Lung (tissue), 11 donors: ENCODE measurements at regions not wholly inside any gene's neighbourhood (a gene's known extent, or its start where the extent isn't known, plus 50 kb on each side); places are given as distances from the start of the nearest gene placed in this dataset.

ENCODE experiments used
- ATAC-seq: fragments of 200-7000 bp; cut with Tn5 transposase; one replicate; pipeline ENCODE4 v1.9.1; 2020; ENCODE audit warnings: moderate number of reproducible peaks; ENCODE audit not compliant: insufficient read depth, low FRiP score
- DNase-seq, 3 donors: peaks; one replicate each; pipeline ENCODE4 v3.0.0-alpha.2; 2013 to 2017
- H3K27ac ChIP-seq, 2 donors: one replicate each; pipeline ENCODE4 v1.5.1; 2013; ENCODE audit warnings: mild to moderate bottlenecking in 2 of 2, moderate library complexity in 2 of 2, control low read depth in 1 of 2, inconsistent platforms in 1 of 2, low read depth in 1 of 2, low read length in 1 of 2
- H3K27me3 ChIP-seq, 3 donors: one replicate each; pipeline ENCODE4 v1.5.1; 2013; ENCODE audit warnings: low read length in 2 of 3; ENCODE audit not compliant: control insufficient read depth in 3 of 3, insufficient read depth in 3 of 3
- H3K36me3 ChIP-seq, 4 donors: one replicate each; pipeline ENCODE4 v1.5.1; 2013; ENCODE audit warnings: low read length in 4 of 4, mild to moderate bottlenecking in 1 of 4, moderate library complexity in 1 of 4; ENCODE audit not compliant: control insufficient read depth in 4 of 4, insufficient read depth in 4 of 4
- H3K4me1 ChIP-seq, 5 donors: one replicate each; pipeline ENCODE4 v1.5.1; 2013; ENCODE audit warnings: low read length in 5 of 5, mild to moderate bottlenecking in 2 of 5, moderate library complexity in 1 of 5; ENCODE audit not compliant: control insufficient read depth in 5 of 5, insufficient read depth in 5 of 5
- H3K4me3 ChIP-seq: one replicate; pipeline ENCODE4 v1.5.1; 2013; ENCODE audit warnings: mild to moderate bottlenecking, control low read depth, moderate library complexity
- H3K9ac ChIP-seq, 2 donors: one replicate each; pipeline ENCODE4 v1.5.1; 2013; ENCODE audit warnings: low read length in 2 of 2, control low read depth in 1 of 2; ENCODE audit not compliant: insufficient read depth in 1 of 2
- H3K9me3 ChIP-seq, 4 donors: one replicate each; pipeline ENCODE4 v1.5.1; 2013; ENCODE audit warnings: low read length in 3 of 4, mild to moderate bottlenecking in 1 of 4, moderate library complexity in 1 of 4; ENCODE audit not compliant: control insufficient read depth in 4 of 4, insufficient read depth in 3 of 4
- CTCF ChIP-seq: IDR thresholded peaks from 2 replicates; pipeline ENCODE4 v1.5.1; 2012; ENCODE audit warnings: mild to moderate bottlenecking; ENCODE audit errors: control extremely low read depth, extremely low read depth
- WGBS, 2 donors: extraction: QIAGEN DNeasy Blood & Tissue Kit; methylation state at CpG; one replicate each; pipeline ENCODE4 v1.1.7; 2013; 5-methylcytosine and 5-hydroxymethylcytosine counted together
- donor health status: control.
- donor health status: control.
- donor health status: Bipolar disorder and iron deficiency.
- donor health status: healthy.
- donor health status: DM: yes; HTN: yes; CAD: no.

GRCh38 chr14:54114941-54115340, 158.3 kb upstream of the BMP4 start:
- Histone ChIP-seq H3K36me3 (no peaks in the 10 kb centered on the region), H3K9ac (no peak overlapping the region), H3K27ac (no peak overlapping the region), H3K27me3 (no peaks in the 10 kb centered on the region), H3K4me3 (no peak overlapping the region), H3K9me3 (no peaks in the 10 kb centered on the region), H3K4me1 (no peaks in the 10 kb centered on the region)
- no peak for TF ChIP-seq CTCF
- DNase-seq (no peak), ATAC-seq (no peak)
- WGBS, 2 donors = 94% methylated on average over 1 of the region's 1 CpG

- Histone ChIP-seq H3K9ac (no peak overlapping the region), H3K4me3 (no peak overlapping the region), H3K9me3 (no peaks in the 10 kb centered on the region), H3K4me1 (no peaks in the 10 kb centered on the region), H3K27ac (no peak overlapping the region), H3K36me3 (no peaks in the 10 kb centered on the region), H3K27me3 (no peaks in the 10 kb centered on the region)
- DNase-seq (no peak), ATAC-seq (no peak)
- TF ChIP-seq CTCF = no peak
- WGBS, 2 donors = 85 to 87% methylated on average over 2 of the region's 2 CpGs
Measured at GRCh38 chr14:54116198-54116885, 159.7 kb upstream of the BMP4 start.

- H3K4me3 ChIP-seq = no peak overlapping the region
- no peaks in the 10 kb centered on the region for H3K36me3 ChIP-seq
- WGBS, 2 donors = 88 to 89% methylated on average over 2 of the region's 2 CpGs
- no peaks in the 10 kb centered on the region for H3K4me1 ChIP-seq
- no peak overlapping the region for H3K27ac ChIP-seq
- no peak for TF ChIP-seq CTCF
- DNase-seq (no peak), ATAC-seq (no peak)
- no peaks in the 10 kb centered on the region for H3K9me3 ChIP-seq
- H3K9ac ChIP-seq = no peak overlapping the region
- no peaks in the 10 kb centered on the region for H3K27me3 ChIP-seq
Measured at GRCh38 chr14:54116972-54117371, 160.3 kb upstream of the BMP4 start.

GRCh38 chr14:54117396-54117795, 160.8 kb upstream of the BMP4 start:
- H3K27ac ChIP-seq = no peak overlapping the region
- 41 to 62% methylated on average over 3 of the region's 3 CpGs for WGBS, 2 donors
- ATAC-seq = no peak
- H3K4me1 ChIP-seq = no peaks in the 10 kb centered on the region
- no peak overlapping the region for H3K9ac ChIP-seq
- no peak for DNase-seq
- H3K36me3 ChIP-seq = no peaks in the 10 kb centered on the region
- no peaks in the 10 kb centered on the region for H3K9me3 ChIP-seq
- H3K4me3 ChIP-seq = no peak overlapping the region
- no peak for TF ChIP-seq CTCF
- no peaks in the 10 kb centered on the region for H3K27me3 ChIP-seq
